HG03460 (cell line): ENCODE measurements at regions not wholly inside any gene's neighbourhood (a gene's known extent, or its start where the extent isn't known, plus 50 kb on each side); places are given as distances from the start of the nearest gene placed in this dataset.

Source experiments
- ATAC-seq: cut with Tn5 transposase; IDR thresholded peaks from one replicate; pipeline ENCODE4 v1.9.1; 2021; ENCODE audit not compliant: unreplicated experiment

DNA sequence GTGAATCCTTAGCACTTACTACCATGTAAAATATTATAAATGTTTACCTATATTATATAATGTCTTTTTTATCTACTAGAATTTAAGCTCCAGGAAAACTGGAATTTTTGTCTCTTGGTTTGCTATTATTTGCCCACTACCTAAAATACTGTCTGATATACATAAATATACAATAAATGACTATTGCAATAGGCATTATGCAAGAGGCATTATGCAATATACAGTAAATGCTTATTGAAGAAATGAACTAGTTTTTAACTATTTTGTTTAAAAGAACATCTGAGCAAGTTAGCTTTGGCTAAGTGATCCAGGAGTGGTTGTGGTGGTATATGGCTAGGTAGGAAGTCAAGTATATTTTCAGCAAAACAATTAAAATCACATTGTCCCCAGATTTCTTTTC is 640.2 kb upstream of the PKN2 start:
- no peak for ATAC-seq

- no peak for ATAC-seq
Measured at GRCh38 chr1:88052167-88052566, 631.9 kb upstream of the PKN2 start.

GRCh38 chr1:88053065-88053464 is 631.0 kb upstream of the PKN2 start:
- no peak for ATAC-seq

DNA sequence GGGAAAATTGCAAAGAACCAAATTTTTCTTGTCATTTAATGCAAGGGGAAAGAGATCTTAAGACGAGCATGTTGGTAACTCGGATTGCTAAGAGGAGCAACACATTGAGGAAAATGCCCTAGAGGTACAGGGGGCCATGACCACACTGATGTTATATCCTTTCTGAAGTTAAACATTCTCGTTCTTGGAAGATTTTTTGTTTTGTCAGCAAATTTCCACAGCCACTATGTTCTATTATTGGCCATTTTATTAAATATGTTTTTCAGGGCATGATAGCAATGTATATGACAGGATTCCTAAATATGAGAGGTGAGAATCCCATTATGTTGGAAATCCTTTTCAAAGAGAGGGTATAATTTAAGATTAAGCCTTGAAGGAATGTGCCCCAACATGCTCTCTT is 627.2 kb upstream of the PKN2 start:
- ATAC-seq: no peak

- no peak for ATAC-seq
Measured at GRCh38 chr1:88058205-88058604, 625.9 kb upstream of the PKN2 start.

DNA sequence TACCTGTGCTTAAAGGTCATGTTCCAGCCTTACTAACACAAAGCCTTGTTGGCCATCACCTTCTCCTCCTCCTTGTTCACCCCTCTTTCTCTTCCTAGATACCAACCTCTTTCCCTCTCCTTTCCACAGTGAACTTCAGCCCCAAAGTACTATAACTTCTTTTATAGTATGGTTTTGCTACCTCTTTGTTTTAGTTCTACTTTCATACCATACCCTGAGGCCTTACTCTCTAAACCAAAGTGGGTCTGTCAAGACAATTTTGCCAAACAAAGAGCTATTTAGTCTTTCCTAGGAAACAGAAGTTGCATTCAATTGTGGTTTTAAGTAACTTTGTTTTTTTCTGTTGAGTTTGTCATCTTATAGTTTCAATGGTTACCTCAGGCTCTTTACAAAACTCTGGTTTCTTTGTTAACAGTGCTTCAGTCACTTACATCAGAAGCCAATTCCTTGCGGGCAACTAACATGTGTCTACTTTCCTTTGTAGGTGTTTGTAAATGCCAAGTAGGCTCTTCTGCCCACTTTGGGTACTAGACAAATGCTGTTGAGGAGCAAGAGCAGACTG is 623.9 kb upstream of the PKN2 start:
- no peak for ATAC-seq

- no peak for ATAC-seq
Measured at GRCh38 chr1:88060750-88061491, 623.2 kb upstream of the PKN2 start.

DNA sequence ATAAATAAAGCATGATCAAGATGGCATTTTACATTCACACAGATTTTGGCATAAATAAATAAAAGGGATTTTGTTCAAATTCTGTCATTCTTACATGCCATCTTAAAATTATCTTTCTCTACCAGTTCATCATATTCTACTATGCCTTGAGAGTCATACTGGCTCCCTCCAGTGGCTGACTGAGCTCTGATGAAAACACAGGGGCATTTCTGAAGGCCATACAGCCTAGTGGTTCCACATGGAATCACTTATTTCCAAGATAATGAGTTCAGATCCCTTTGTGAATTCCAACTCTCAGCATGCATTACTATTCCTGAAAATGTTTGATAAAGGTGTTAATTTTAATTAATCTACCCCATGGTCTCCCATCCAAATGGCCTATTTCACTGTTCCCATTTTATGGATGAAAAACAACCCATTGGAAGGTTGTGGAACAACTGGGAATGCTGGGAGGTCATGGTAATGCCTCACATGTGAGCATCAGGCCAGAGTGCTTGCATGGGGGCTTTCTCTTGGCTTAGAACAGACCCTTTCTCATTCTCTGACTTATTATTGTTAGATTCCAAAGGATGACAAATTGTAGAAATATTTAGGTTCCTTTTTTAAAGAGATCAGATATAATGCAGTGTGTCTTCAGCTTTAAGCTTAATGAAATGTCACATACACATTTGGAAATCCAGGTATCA is 622.4 kb upstream of the PKN2 start:
- ATAC-seq: no peak

DNA sequence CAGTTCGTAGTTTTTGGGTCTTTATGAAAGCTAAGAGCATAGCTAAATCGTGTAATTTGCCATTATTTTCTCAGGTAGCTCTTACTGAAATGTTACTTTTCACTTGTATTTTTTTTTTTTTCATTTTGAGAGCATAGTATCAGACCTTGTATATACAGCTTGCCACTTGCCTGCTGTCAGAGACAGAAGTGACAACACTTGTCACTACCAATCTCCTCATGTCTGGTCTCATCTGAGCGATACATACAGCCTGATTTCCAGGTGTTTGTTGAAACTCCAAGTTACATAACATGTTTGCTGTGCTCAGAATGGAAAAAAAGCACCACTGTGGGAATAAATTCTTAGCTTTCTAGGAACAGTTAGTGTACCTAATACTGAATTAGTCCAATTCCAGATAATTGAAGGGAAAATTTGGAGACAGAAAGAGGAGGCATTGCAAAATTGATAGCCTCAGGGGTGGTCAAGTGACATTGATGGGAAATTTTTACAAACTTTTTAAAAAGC is 621.4 kb upstream of the PKN2 start:
- ATAC-seq: no peak

- no peak for ATAC-seq
Measured at GRCh38 chr1:88063605-88064004, 620.5 kb upstream of the PKN2 start.

DNA sequence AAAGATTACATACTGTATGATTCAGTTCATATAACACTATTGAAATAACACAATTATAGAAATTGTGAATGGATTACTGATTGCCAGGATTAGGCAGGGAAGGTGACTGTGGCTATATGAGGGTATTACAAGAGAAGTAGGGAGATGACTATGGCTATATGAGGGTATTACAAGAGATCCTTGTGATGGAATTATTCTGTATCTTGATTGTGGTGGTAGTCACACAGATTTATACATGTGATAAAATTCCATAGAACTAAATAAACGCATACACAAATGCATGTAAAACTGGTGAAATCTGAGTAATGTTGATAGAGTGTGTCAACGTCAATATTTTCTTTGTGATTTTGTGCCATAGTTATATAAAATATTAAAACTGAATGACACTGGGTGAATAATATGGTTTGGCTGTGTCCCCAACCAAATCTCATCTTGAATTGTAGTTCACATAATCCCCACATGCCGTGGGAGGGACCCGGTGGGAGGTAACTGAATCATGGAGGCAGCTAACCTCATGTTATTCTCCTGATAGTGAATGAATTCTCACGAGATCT is 615.6 kb upstream of the PKN2 start:
- no peak for ATAC-seq

- no peak for ATAC-seq
Measured at GRCh38 chr1:88070956-88071355, 613.1 kb upstream of the PKN2 start.

- no peak for ATAC-seq
Measured at GRCh38 chr1:88074661-88075060, 609.4 kb upstream of the PKN2 start.

- no peak for ATAC-seq
Measured at GRCh38 chr1:88075813-88076212, 608.3 kb upstream of the PKN2 start.

- no peak for ATAC-seq
Measured at GRCh38 chr1:88079036-88079435, 605.0 kb upstream of the PKN2 start.

DNA sequence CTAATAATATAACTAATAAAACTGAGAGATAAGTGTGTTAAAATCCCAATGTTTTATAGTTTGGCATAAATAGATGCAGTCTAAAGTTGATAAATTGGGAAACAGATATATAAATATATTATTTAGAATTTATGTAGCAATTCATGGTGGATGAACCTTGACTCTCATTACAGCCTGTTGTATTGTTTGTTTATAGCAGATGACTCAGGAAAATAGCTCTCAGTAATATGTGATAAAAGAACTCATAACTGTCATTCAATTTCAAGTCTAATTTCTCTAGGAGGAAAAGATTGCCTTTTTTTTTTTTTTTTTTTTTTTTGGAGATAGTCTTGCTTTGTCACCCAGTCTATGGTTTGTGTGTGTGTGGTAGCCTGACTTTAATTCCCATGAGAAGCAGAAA is 603.2 kb upstream of the PKN2 start:
- ATAC-seq: no peak

DNA sequence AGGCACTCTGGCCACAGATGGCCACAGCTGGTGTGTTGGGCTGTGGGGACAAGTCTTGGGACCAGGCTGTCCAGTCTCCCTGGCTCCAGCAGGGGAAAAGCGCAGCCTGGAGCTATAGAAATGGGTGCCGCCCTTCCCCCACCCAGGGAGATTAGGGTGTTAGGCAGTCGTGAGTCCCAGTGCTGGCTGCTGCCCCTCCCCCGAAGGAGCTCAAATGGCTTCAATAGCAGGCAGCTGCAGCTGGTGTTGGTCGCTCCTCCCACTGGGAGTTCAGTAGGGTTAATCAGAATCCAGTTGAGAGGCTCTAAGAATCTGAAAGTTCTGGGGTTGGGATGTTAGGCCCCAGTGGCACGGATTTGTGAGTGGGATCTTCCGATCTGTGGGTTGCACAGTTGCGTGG is 595.6 kb upstream of the PKN2 start:
- no peak for ATAC-seq

DNA sequence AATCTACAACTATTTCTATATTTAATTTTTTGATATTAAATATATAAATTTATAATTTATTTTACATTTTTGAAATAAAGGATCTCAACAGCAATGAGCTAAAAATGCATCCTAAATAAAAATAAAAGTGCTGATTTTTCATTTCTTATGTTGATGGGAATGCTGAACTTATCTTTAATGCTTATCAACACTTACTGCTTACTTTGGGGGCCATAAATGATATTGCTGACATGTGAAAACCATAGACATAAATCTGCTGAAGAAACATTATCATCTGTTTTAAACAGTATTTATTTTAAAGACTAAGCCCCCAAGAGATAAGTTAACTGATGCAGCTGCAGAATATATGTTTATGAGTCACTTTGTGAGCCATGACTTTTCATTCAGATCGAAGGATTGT is 594.1 kb upstream of the PKN2 start:
- no peak for ATAC-seq

GRCh38 chr1:88098881-88099280 is 585.2 kb upstream of the PKN2 start:
- ATAC-seq: no peak

- no peak for ATAC-seq
Measured at GRCh38 chr1:88101041-88101440, 583.0 kb upstream of the PKN2 start.

GRCh38 chr1:88104236-88104635 is 579.8 kb upstream of the PKN2 start:
- no peak for ATAC-seq

DNA sequence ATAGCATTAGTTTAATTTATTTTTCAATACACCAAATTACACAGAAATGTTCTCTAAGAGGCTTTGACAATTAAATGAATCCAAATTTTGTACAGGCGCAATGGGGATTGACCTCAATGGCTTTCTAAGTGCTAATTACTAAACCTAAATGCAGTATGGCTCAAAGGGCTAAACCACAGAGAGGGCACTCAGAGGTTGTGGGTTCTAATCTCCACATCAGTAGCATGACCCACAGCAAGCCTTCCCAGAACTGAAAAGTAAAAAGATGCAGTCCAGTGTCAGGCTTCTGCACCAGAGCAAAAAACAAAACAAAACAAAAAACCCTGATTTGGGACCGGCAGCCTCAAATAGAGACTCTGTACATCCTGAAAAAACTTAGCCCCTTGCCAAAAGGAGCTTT is 579.2 kb upstream of the PKN2 start:
- ATAC-seq: no peak
